Smooth muscle cell (in vitro differentiated cells): ENCODE measurements at regions not wholly inside any gene's neighbourhood (a gene's known extent, or its start where the extent isn't known, plus 50 kb on each side); places are given as distances from the start of the nearest gene placed in this dataset.

Source experiments
- DNase-seq: peaks from one replicate; lab custom pipeline; 2025; ENCODE audit not compliant: unreplicated experiment; lab: John Stamatoyannopoulos, UW
- H2AFZ ChIP-seq: fragments of 200-600 bp; sonication (generic); 2 replicates; pipeline ENCODE4 v1.6.0; 2016; ENCODE audit warnings: antibody characterized with exemption, low read depth, mild to moderate bottlenecking
- H3F3A ChIP-seq: fragments of 200-600 bp; sonication (generic); 2 replicates; pipeline ENCODE4 v1.6.0; 2017; ENCODE audit warnings: antibody characterized with exemption, low read depth
- H3K27ac ChIP-seq: fragments of 200-600 bp; sonication (generic); 2 replicates; pipeline ENCODE4 v1.5.1; 2016; ENCODE audit warnings: low read depth, mild to moderate bottlenecking
- H3K27me3 ChIP-seq: fragments of 200-600 bp; sonication (generic); 2 replicates; pipeline ENCODE4 v1.6.1; 2016; ENCODE audit warnings: low read depth, mild to moderate bottlenecking
- H3K36me3 ChIP-seq: fragments of 200-600 bp; sonication (generic); 2 replicates; pipeline ENCODE4 v1.5.1; 2016; ENCODE audit warnings: low read depth
- H3K4me1 ChIP-seq: fragments of 200-600 bp; sonication (generic); 2 replicates; pipeline ENCODE4 v1.5.1; 2016; ENCODE audit warnings: low read depth
- H3K4me2 ChIP-seq: fragments of 200-600 bp; sonication (generic); 2 replicates; pipeline ENCODE4 v1.6.0; 2016; ENCODE audit warnings: mild to moderate bottlenecking
- H3K4me3 ChIP-seq: fragments of 200-600 bp; sonication (generic); 2 replicates; pipeline ENCODE4 v1.5.1; 2016; ENCODE audit warnings: mild to moderate bottlenecking
- H3K79me2 ChIP-seq: fragments of 200-600 bp; sonication (generic); 2 replicates; pipeline ENCODE4 v1.6.0; 2016; ENCODE audit warnings: low read depth, mild to moderate bottlenecking
- H3K9ac ChIP-seq: fragments of 200-600 bp; sonication (generic); 2 replicates; pipeline ENCODE4 v1.6.0; 2016; ENCODE audit warnings: low read depth
- H3K9me3 ChIP-seq: fragments of 200-600 bp; sonication (generic); replicated peaks from 2 replicates; pipeline ENCODE4 v1.5.1; 2016; ENCODE audit warnings: low read depth
- H4K20me1 ChIP-seq: fragments of 200-600 bp; sonication (generic); 2 replicates; pipeline ENCODE4 v1.6.0; 2016; ENCODE audit warnings: low read depth
- WGBS: methylation state at CpG from one replicate; pipeline ENCODE4 v1.1.7; 2016; ENCODE audit warnings: low lambda C conversion rate; 5-methylcytosine and 5-hydroxymethylcytosine counted together
- TF ChIP-seq, protein P1 (sequence below): fragments of 200-600 bp; sonication (generic); IDR thresholded peaks from 2 replicates; pipeline ENCODE4 v1.5.1; 2017; ENCODE audit warnings: borderline replicate concordance, mild to moderate bottlenecking, antibody characterized with exemption; ENCODE audit not compliant: insufficient read depth, poor library complexity, severe bottlenecking

GRCh38 chr11:134676516-134677287 is 264.7 kb upstream of the B3GAT1 start:
- peaks cover 22% of the 10 kb centered on the region for H3K27me3 ChIP-seq
- no peak overlapping the region for H3K9ac ChIP-seq
- H3K79me2 ChIP-seq, result no peaks in the 10 kb centered on the region
- no peaks in the 10 kb centered on the region for H4K20me1 ChIP-seq
- H3K9me3 ChIP-seq, result no peaks in the 10 kb centered on the region
- no peak overlapping the region for H3K4me3 ChIP-seq
- WGBS, result 87% methylated on average over 14 of the region's 16 CpGs
- no peak overlapping the region for H3K4me2 ChIP-seq
- no peaks in the 10 kb centered on the region for H3K4me1 ChIP-seq
- TF ChIP-seq, protein P1, sequence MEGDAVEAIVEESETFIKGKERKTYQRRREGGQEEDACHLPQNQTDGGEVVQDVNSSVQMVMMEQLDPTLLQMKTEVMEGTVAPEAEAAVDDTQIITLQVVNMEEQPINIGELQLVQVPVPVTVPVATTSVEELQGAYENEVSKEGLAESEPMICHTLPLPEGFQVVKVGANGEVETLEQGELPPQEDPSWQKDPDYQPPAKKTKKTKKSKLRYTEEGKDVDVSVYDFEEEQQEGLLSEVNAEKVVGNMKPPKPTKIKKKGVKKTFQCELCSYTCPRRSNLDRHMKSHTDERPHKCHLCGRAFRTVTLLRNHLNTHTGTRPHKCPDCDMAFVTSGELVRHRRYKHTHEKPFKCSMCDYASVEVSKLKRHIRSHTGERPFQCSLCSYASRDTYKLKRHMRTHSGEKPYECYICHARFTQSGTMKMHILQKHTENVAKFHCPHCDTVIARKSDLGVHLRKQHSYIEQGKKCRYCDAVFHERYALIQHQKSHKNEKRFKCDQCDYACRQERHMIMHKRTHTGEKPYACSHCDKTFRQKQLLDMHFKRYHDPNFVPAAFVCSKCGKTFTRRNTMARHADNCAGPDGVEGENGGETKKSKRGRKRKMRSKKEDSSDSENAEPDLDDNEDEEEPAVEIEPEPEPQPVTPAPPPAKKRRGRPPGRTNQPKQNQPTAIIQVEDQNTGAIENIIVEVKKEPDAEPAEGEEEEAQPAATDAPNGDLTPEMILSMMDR, result no peak
- no peak overlapping the region for H3K27ac ChIP-seq
- no peak overlapping the region for H2AFZ ChIP-seq
- no peak for DNase-seq
- no peaks in the 10 kb centered on the region for H3K36me3 ChIP-seq
- no peaks in the 10 kb centered on the region for H3F3A ChIP-seq

DNA sequence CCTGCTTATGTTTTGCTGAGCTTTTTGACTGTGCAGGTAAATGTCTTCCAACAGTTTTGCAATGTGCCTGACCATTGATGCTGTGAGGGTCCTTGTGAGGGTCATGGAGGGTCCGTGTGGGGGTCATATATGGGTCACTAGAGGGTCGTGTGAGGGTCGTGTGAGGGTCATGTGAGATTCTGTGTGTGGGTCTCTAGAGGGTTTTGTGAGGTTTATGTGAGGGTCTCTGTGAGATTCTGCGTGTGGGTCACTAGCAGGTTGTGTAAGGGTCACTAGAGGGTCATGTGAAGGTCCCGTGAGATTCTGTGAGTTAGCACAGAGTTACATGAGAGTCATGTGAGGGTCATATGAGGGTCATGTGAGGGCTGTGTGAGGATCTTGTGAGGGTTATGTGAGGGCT is 263.9 kb upstream of the B3GAT1 start:
- no peaks in the 10 kb centered on the region for H3K4me1 ChIP-seq
- no peak overlapping the region for H2AFZ ChIP-seq
- no peaks in the 10 kb centered on the region for H4K20me1 ChIP-seq
- TF ChIP-seq, protein P1, result no peak
- H3K27ac ChIP-seq, result no peak overlapping the region
- DNase-seq, result no peak
- no peaks in the 10 kb centered on the region for H3K36me3 ChIP-seq
- H3K9ac ChIP-seq, result no peak overlapping the region
- no peaks in the 10 kb centered on the region for H3K9me3 ChIP-seq
- WGBS, result 83% methylated on average over 5 of the region's 5 CpGs
- H3F3A ChIP-seq, result no peaks in the 10 kb centered on the region
- H3K4me2 ChIP-seq, result no peak overlapping the region
- peaks cover 24% of the 10 kb centered on the region for H3K27me3 ChIP-seq
- no peaks in the 10 kb centered on the region for H3K79me2 ChIP-seq
- H3K4me3 ChIP-seq, result no peak overlapping the region

DNA sequence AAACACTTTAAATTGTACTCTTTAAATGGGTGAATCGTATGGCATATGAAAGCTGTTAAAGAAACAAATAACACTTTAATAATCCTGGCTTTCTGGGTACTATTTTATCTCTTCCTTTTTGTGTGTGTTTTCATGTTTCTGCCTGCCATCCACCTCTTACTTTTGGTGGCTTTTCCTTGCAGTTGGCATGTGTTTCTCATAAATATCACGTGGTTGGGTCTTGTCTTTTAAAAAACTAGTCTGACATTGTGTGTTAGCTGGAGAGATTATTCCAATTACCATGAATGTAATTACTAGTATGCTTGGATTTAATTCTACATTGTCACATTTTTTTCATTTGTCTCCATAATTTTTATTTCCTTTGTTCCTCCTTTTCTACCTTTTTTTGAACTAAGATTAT is 262.9 kb upstream of the B3GAT1 start:
- peaks cover 25% of the 10 kb centered on the region for H3K27me3 ChIP-seq
- H3K9ac ChIP-seq, result no peak overlapping the region
- H3K9me3 ChIP-seq, result no peaks in the 10 kb centered on the region
- TF ChIP-seq, protein P1, result no peak
- H3K4me2 ChIP-seq, result no peak overlapping the region
- H3K36me3 ChIP-seq, result no peaks in the 10 kb centered on the region
- H3K4me3 ChIP-seq, result no peak overlapping the region
- H3K27ac ChIP-seq, result no peak overlapping the region
- no peaks in the 10 kb centered on the region for H3F3A ChIP-seq
- DNase-seq, result no peak
- 73% methylated on average over 2 of the region's 2 CpGs for WGBS
- no peaks in the 10 kb centered on the region for H3K79me2 ChIP-seq
- no peaks in the 10 kb centered on the region for H3K4me1 ChIP-seq
- no peak overlapping the region for H2AFZ ChIP-seq
- no peaks in the 10 kb centered on the region for H4K20me1 ChIP-seq

DNA sequence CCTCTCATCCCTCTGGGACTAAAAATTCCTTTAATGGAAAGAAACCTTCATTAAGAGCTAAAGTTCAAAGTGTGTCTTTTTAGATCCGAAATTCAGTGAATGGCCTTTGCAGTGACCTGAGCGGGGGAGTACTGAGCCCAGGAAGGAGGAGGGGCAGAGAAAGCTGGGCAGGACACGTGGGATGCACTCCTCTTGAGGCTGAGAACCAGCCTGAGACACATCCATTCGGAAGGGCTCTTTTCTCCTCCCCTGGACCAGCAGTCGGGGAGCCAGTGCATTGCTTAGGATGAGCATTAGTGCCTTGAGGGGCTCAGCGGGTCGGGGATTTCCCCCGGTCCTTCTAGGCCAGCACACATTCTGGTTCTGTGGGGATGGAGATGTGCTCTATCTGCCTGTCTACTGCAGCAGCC is 258.9 kb upstream of the B3GAT1 start:
- no peaks in the 10 kb centered on the region for H4K20me1 ChIP-seq
- no peaks in the 10 kb centered on the region for H3K79me2 ChIP-seq
- H3K27ac ChIP-seq, result no peak overlapping the region
- no peaks in the 10 kb centered on the region for H3K9me3 ChIP-seq
- TF ChIP-seq, protein P1, result no peak
- no peaks in the 10 kb centered on the region for H3F3A ChIP-seq
- H3K4me2 ChIP-seq, result no peak overlapping the region
- no peak overlapping the region for H3K9ac ChIP-seq
- no peak overlapping the region for H2AFZ ChIP-seq
- H3K36me3 ChIP-seq, result no peaks in the 10 kb centered on the region
- DNase-seq, result no peak
- no peak overlapping the region for H3K4me3 ChIP-seq
- H3K4me1 ChIP-seq, result no peaks in the 10 kb centered on the region
- H3K27me3 ChIP-seq, result peaks cover 25% of the 10 kb centered on the region
- WGBS, result 77% methylated on average over 8 of the region's 8 CpGs
